ENCODE measurements at regions not wholly inside any gene's neighbourhood (a gene's known extent, or its start where the extent isn't known, plus 50 kb on each side); places are given as distances from the start of the nearest gene placed in this dataset.

- TF ChIP-seq EZH2 (IDR thresholded peaks at IDR 0.05; ENCODE audit: low read length, unreplicated experiment), result no peak
- TF ChIP-seq CTCF (conservative IDR thresholded peaks at IDR 0.05; ENCODE audit: low read depth, low read length), result no peak
- no peak for TF ChIP-seq EZH2phosphoT487 (IDR thresholded peaks at IDR 0.05; ENCODE audit: borderline replicate concordance, low read length)
Measured at GRCh38 chr9:106626936-106627335, 236.0 kb upstream of the ZNF462 start.
